GM23338 (cell line): ENCODE measurements at regions not wholly inside any gene's neighbourhood (a gene's known extent, or its start where the extent isn't known, plus 50 kb on each side); places are given as distances from the start of the nearest gene placed in this dataset.

ENCODE experiments used
- ATAC-seq: fragments of 200-7000 bp; cut with Tn5 transposase; 3 replicates; pipeline ENCODE4 v1.9.1; 2020
- DNase-seq: peaks from one replicate; pipeline ENCODE4 v3.0.0-alpha.2; 2015; ENCODE audit warnings: low spot score
- H2AFZ ChIP-seq: fragments of 200-600 bp; sonication (generic); 2 replicates; pipeline ENCODE4 v1.8.0; 2016; ENCODE audit warnings: antibody characterized with exemption, mild to moderate bottlenecking, moderate library complexity
- H3F3A ChIP-seq: fragments of 200-600 bp; sonication (generic); replicated peaks from 2 replicates; pipeline ENCODE4 v1.8.0; 2017; ENCODE audit warnings: antibody characterized with exemption, mixed run types, low read depth
- H3K27ac ChIP-seq: fragments of 200-600 bp; sonication (generic); 2 replicates; pipeline ENCODE4 v1.6.1; 2016; ENCODE audit warnings: low read depth
- H3K27me3 ChIP-seq: fragments of 200-600 bp; sonication (generic); 2 replicates; pipeline ENCODE4 v1.8.0; 2016; ENCODE audit warnings: mild to moderate bottlenecking, mixed run types, moderate library complexity; ENCODE audit not compliant: insufficient read depth
- H3K36me3 ChIP-seq: fragments of 200-600 bp; sonication (generic); 2 replicates; pipeline ENCODE4 v1.8.0; 2016; ENCODE audit warnings: mild to moderate bottlenecking; ENCODE audit not compliant: insufficient read depth
- H3K4me1 ChIP-seq: fragments of 200-600 bp; sonication (generic); 2 replicates; pipeline ENCODE4 v1.8.0; 2016; ENCODE audit warnings: mild to moderate bottlenecking, moderate library complexity; ENCODE audit not compliant: insufficient read depth
- H3K4me2 ChIP-seq: fragments of 200-600 bp; sonication (generic); 2 replicates; pipeline ENCODE4 v1.7.1; 2017; ENCODE audit warnings: mixed run types
- H3K4me3 ChIP-seq: fragments of 200-600 bp; sonication (generic); 2 replicates; pipeline ENCODE4 v1.6.1; 2016; ENCODE audit warnings: mixed run types
- H3K79me2 ChIP-seq: fragments of 200-600 bp; sonication (generic); replicated peaks from 2 replicates; pipeline ENCODE4 v1.8.0; 2017; ENCODE audit warnings: mild to moderate bottlenecking; ENCODE audit not compliant: insufficient read depth
- H3K9me2 ChIP-seq: fragments of 200-600 bp; sonication (generic); 2 replicates; pipeline ENCODE4 v1.8.0; 2017; ENCODE audit not compliant: insufficient read depth
- H4K20me1 ChIP-seq: fragments of 200-600 bp; sonication (generic); replicated peaks from 2 replicates; pipeline ENCODE4 v1.8.0; 2017; ENCODE audit warnings: mild to moderate bottlenecking; ENCODE audit not compliant: insufficient read depth
- H3K27ac Mint-ChIP-seq: 2 replicates; pipeline ENCODE4 v1.8.0; 2020; ENCODE audit warnings: inconsistent platforms, mild to moderate bottlenecking, moderate library complexity, mixed read lengths
- H3K27me3 Mint-ChIP-seq: 3 replicates; pipeline ENCODE4 v1.8.0; 2022; ENCODE audit warnings: low read depth, mild to moderate bottlenecking, moderate library complexity, mixed read lengths, inconsistent platforms; ENCODE audit not compliant: insufficient read depth, poor library complexity
- H3K36me3 Mint-ChIP-seq: 3 replicates; pipeline ENCODE4 v1.8.0; 2021; ENCODE audit warnings: low read depth, mild to moderate bottlenecking, inconsistent platforms, moderate library complexity, mixed read lengths
- H3K4me1 Mint-ChIP-seq: 3 replicates; pipeline ENCODE4 v1.8.0; 2020; ENCODE audit warnings: mild to moderate bottlenecking, inconsistent platforms, mixed read lengths
- H3K4me3 Mint-ChIP-seq: 3 replicates; pipeline ENCODE4 v1.8.0; 2021; ENCODE audit warnings: moderate library complexity, mild to moderate bottlenecking, inconsistent platforms, mixed read lengths
- H3K9me3 Mint-ChIP-seq: 3 replicates; pipeline ENCODE4 v1.8.0; 2020; ENCODE audit warnings: moderate library complexity, mild to moderate bottlenecking, inconsistent platforms, mixed read lengths
- EZH2 ChIP-seq: fragments of 200-600 bp; sonication (generic); IDR thresholded peaks from one replicate; pipeline ENCODE4 v1.8.0; 2017; ENCODE audit warnings: antibody characterized with exemption, mild to moderate bottlenecking, low read depth; ENCODE audit not compliant: unreplicated experiment
- STAT1 ChIP-seq: IDR thresholded peaks from one replicate; pipeline ENCODE4 v1.6.1; 2016; ENCODE audit warnings: antibody characterized with exemption; ENCODE audit not compliant: unreplicated experiment
- ZNF331 ChIP-seq: fragments of 250-450 bp; sonication (Bioruptor Pico); IDR thresholded peaks from 2 replicates; pipeline ENCODE4 v1.5.0; 2020; ENCODE audit warnings: low read depth, mild to moderate bottlenecking, moderate library complexity
- TF ChIP-seq, protein P1 (sequence below): fragments of 250-450 bp; sonication (Bioruptor Pico); IDR thresholded peaks from 2 replicates; pipeline ENCODE4 v1.5.0; 2020; ENCODE audit warnings: mild to moderate bottlenecking, moderate library complexity
- TF ChIP-seq, protein P2 (sequence below): IDR thresholded peaks from one replicate; pipeline ENCODE4 v1.6.1; 2018; ENCODE audit warnings: antibody characterized with exemption; ENCODE audit not compliant: unreplicated experiment

GRCh38 chr3:115420086-115420485, 203.2 kb upstream of the GAP43 start:
- no peaks in the 10 kb centered on the region for H3K9me3 Mint-ChIP-seq

More at GRCh38 chr3:115420086-115420485, 203.2 kb upstream of the GAP43 start:
- Mint-ChIP-seq H3K4me1 (peaks cover 11% of the 10 kb centered on the region), H3K36me3 (no peaks in the 10 kb centered on the region), H3K4me3 (no peak overlapping the region), H3K27me3 (peaks cover 1% of the 10 kb centered on the region), H3K27ac (no peak overlapping the region)
- H3K36me3 ChIP-seq: no peaks in the 10 kb centered on the region
- H2AFZ ChIP-seq: no peak overlapping the region
- no peaks in the 10 kb centered on the region for H3K27me3 ChIP-seq
- no peak overlapping the region for H3K27ac ChIP-seq
- no peaks in the 10 kb centered on the region for H3K9me2 ChIP-seq
- H3K4me1 ChIP-seq: no peaks in the 10 kb centered on the region
- no peaks in the 10 kb centered on the region for H3F3A ChIP-seq
- no peak overlapping the region for H3K4me2 ChIP-seq
- no peaks in the 10 kb centered on the region for H3K79me2 ChIP-seq
- DNase-seq: no peak
- no peak for TF ChIP-seq ZNF331 (CRISPR knock-in tag)
- TF ChIP-seq, protein P1, sequence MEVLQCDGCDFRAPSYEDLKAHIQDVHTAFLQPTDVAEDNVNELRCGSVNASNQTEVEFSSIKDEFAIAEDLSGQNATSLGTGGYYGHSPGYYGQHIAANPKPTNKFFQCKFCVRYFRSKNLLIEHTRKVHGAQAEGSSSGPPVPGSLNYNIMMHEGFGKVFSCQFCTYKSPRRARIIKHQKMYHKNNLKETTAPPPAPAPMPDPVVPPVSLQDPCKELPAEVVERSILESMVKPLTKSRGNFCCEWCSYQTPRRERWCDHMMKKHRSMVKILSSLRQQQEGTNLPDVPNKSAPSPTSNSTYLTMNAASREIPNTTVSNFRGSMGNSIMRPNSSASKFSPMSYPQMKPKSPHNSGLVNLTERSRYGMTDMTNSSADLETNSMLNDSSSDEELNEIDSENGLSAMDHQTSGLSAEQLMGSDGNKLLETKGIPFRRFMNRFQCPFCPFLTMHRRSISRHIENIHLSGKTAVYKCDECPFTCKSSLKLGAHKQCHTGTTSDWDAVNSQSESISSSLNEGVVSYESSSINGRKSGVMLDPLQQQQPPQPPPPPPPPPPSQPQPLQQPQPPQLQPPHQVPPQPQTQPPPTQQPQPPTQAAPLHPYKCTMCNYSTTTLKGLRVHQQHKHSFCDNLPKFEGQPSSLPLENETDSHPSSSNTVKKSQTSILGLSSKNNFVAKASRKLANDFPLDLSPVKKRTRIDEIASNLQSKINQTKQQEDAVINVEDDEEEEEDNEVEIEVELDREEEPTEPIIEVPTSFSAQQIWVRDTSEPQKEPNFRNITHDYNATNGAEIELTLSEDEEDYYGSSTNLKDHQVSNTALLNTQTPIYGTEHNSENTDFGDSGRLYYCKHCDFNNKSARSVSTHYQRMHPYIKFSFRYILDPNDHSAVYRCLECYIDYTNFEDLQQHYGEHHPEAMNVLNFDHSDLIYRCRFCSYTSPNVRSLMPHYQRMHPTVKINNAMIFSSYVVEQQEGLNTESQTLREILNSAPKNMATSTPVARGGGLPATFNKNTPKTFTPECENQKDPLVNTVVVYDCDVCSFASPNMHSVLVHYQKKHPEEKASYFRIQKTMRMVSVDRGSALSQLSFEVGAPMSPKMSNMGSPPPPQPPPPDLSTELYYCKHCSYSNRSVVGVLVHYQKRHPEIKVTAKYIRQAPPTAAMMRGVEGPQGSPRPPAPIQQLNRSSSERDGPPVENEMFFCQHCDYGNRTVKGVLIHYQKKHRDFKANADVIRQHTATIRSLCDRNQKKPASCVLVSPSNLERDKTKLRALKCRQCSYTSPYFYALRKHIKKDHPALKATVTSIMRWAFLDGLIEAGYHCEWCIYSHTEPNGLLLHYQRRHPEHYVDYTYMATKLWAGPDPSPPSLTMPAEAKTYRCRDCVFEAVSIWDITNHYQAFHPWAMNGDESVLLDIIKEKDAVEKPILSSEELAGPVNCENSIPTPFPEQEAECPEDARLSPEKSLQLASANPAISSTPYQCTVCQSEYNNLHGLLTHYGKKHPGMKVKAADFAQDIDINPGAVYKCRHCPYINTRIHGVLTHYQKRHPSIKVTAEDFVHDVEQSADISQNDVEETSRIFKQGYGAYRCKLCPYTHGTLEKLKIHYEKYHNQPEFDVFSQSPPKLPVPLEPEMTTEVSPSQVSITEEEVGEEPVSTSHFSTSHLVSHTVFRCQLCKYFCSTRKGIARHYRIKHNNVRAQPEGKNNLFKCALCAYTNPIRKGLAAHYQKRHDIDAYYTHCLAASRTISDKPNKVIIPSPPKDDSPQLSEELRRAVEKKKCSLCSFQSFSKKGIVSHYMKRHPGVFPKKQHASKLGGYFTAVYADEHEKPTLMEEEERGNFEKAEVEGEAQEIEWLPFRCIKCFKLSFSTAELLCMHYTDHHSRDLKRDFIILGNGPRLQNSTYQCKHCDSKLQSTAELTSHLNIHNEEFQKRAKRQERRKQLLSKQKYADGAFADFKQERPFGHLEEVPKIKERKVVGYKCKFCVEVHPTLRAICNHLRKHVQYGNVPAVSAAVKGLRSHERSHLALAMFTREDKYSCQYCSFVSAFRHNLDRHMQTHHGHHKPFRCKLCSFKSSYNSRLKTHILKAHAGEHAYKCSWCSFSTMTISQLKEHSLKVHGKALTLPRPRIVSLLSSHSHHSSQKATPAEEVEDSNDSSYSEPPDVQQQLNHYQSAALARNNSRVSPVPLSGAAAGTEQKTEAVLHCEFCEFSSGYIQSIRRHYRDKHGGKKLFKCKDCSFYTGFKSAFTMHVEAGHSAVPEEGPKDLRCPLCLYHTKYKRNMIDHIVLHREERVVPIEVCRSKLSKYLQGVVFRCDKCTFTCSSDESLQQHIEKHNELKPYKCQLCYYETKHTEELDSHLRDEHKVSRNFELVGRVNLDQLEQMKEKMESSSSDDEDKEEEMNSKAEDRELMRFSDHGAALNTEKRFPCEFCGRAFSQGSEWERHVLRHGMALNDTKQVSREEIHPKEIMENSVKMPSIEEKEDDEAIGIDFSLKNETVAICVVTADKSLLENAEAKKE (CRISPR knock-in tag): no peak
- no peak for TF ChIP-seq STAT1
- TF ChIP-seq, protein P2, sequence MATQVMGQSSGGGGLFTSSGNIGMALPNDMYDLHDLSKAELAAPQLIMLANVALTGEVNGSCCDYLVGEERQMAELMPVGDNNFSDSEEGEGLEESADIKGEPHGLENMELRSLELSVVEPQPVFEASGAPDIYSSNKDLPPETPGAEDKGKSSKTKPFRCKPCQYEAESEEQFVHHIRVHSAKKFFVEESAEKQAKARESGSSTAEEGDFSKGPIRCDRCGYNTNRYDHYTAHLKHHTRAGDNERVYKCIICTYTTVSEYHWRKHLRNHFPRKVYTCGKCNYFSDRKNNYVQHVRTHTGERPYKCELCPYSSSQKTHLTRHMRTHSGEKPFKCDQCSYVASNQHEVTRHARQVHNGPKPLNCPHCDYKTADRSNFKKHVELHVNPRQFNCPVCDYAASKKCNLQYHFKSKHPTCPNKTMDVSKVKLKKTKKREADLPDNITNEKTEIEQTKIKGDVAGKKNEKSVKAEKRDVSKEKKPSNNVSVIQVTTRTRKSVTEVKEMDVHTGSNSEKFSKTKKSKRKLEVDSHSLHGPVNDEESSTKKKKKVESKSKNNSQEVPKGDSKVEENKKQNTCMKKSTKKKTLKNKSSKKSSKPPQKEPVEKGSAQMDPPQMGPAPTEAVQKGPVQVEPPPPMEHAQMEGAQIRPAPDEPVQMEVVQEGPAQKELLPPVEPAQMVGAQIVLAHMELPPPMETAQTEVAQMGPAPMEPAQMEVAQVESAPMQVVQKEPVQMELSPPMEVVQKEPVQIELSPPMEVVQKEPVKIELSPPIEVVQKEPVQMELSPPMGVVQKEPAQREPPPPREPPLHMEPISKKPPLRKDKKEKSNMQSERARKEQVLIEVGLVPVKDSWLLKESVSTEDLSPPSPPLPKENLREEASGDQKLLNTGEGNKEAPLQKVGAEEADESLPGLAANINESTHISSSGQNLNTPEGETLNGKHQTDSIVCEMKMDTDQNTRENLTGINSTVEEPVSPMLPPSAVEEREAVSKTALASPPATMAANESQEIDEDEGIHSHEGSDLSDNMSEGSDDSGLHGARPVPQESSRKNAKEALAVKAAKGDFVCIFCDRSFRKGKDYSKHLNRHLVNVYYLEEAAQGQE: no peak
- TF ChIP-seq EZH2: no peak
- no peak for ATAC-seq
- H3K4me3 ChIP-seq: no peak overlapping the region
- H4K20me1 ChIP-seq: no peaks in the 10 kb centered on the region
